Activated B cell treated with CpG ODN at 0.5 μM for 24 hours (primary cell): ENCODE measurements at regions not wholly inside any gene's neighbourhood (a gene's known extent, or its start where the extent isn't known, plus 50 kb on each side); places are given as distances from the start of the nearest gene placed in this dataset.

Source experiments
- ATAC-seq: fragments of 200-7000 bp; cut with Tn5 transposase; one replicate; pipeline ENCODE4 v1.10.0; 2021; ENCODE audit warnings: low read depth, mild to moderate bottlenecking, moderate library complexity
- CTCF ChIA-PET: fragments of 350-600 bp; sonication (Branson Sonifier 250); formaldehyde crosslinking; loops from one replicate; lab custom pipeline; 2021; ENCODE audit warnings: antibody characterized with exemption; lab: Charles Lee
- POLR2A ChIA-PET: fragments of 350-600 bp; sonication (Branson Sonifier 250); formaldehyde crosslinking; loops from one replicate; lab custom pipeline; 2021; ENCODE audit warnings: antibody characterized with exemption; lab: Charles Lee
- DNase-seq: peaks from one replicate; pipeline ENCODE4 v3.0.0; 2022
- H3K27ac Mint-ChIP-seq: one replicate; pipeline ENCODE4 v1.8.0; 2020; ENCODE audit warnings: mixed read lengths
- H3K27me3 Mint-ChIP-seq: one replicate; pipeline ENCODE4 v1.8.0; 2021; ENCODE audit warnings: mixed read lengths
- H3K36me3 Mint-ChIP-seq: one replicate; pipeline ENCODE4 v1.8.0; 2021; ENCODE audit warnings: low read depth, mixed read lengths
- H3K4me1 Mint-ChIP-seq: one replicate; pipeline ENCODE4 v1.8.0; 2021; ENCODE audit warnings: mixed read lengths
- H3K4me3 Mint-ChIP-seq: one replicate; pipeline ENCODE4 v1.8.0; 2020; ENCODE audit warnings: mild to moderate bottlenecking, mixed read lengths
- H3K9me3 Mint-ChIP-seq: one replicate; pipeline ENCODE4 v1.8.0; 2020; ENCODE audit warnings: mixed read lengths
- intact Hi-C: fragments of 100-400 bp; cut with micrococcal nuclease; formaldehyde crosslinking; loops from one replicate; pipeline ENCODE4 v1.15.1; 2024
- TF ChIP-seq, protein P1 (sequence below): fragments of 200-600 bp; IDR thresholded peaks from one replicate; pipeline ENCODE4 v1.8.0; 2022; ENCODE audit warnings: antibody characterized with exemption, mild to moderate bottlenecking

DNA sequence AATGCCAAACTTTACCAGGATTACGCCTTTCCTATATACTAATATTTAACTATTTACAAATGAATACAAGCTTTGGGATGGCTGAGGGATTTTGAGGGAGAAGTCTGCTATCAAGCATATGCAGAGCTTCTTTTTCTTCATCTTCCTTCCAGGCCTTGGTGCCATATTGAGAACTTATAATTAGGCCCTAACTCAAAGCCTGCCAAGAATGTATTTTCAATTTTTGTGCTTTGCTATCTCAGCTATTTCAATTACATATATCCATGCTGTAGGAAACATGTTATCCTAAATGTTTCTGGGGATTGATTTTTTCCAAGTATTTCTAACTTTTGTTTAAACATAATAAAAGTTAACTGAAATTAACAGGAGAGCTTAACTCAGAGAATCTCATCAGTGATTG is 425.0 kb upstream of the GRM7 start:
- TF ChIP-seq, protein P1, sequence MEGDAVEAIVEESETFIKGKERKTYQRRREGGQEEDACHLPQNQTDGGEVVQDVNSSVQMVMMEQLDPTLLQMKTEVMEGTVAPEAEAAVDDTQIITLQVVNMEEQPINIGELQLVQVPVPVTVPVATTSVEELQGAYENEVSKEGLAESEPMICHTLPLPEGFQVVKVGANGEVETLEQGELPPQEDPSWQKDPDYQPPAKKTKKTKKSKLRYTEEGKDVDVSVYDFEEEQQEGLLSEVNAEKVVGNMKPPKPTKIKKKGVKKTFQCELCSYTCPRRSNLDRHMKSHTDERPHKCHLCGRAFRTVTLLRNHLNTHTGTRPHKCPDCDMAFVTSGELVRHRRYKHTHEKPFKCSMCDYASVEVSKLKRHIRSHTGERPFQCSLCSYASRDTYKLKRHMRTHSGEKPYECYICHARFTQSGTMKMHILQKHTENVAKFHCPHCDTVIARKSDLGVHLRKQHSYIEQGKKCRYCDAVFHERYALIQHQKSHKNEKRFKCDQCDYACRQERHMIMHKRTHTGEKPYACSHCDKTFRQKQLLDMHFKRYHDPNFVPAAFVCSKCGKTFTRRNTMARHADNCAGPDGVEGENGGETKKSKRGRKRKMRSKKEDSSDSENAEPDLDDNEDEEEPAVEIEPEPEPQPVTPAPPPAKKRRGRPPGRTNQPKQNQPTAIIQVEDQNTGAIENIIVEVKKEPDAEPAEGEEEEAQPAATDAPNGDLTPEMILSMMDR = no peak
- ChIA-PET POLR2A (no interaction called here), CTCF (no interaction called here)
- Mint-ChIP-seq H3K27me3 (no peaks in the 10 kb centered on the region), H3K4me3 (no peak overlapping the region), H3K9me3 (no peaks in the 10 kb centered on the region), H3K27ac (no peak overlapping the region), H3K4me1 (no peaks in the 10 kb centered on the region), H3K36me3 (no peaks in the 10 kb centered on the region)
- ATAC-seq (no peak), DNase-seq (no peak)
- intact Hi-C loops = no loop called here

DNA sequence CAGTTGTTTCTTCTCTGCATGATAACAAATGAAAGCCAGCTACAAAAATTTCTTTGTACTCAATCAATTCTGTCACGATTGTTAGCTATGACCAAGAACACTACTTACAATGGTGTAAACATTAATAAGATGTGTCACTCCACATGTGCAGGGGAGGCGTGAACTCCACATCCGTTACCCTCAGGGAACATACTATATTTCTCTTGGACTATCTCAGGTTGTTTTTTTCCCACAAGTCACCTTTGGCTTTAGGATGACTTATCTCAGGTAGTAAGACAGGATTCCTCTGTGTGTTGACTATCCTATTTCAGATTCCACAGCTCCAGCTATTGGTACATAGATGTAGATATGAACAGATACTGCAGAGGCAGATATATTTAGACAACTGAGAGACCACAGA is 423.3 kb upstream of the GRM7 start:
- no peaks in the 10 kb centered on the region for H3K27me3 Mint-ChIP-seq
- CTCF ChIA-PET = no interaction called here
- no peaks in the 10 kb centered on the region for H3K9me3 Mint-ChIP-seq
- ATAC-seq (no peak), DNase-seq (no peak)
- no peak overlapping the region for H3K27ac Mint-ChIP-seq
- H3K4me1 Mint-ChIP-seq = no peaks in the 10 kb centered on the region
- TF ChIP-seq, protein P1 = no peak
- POLR2A ChIA-PET = no interaction called here
- intact Hi-C loops = no loop called here
- no peak overlapping the region for H3K4me3 Mint-ChIP-seq
- H3K36me3 Mint-ChIP-seq = no peaks in the 10 kb centered on the region

DNA sequence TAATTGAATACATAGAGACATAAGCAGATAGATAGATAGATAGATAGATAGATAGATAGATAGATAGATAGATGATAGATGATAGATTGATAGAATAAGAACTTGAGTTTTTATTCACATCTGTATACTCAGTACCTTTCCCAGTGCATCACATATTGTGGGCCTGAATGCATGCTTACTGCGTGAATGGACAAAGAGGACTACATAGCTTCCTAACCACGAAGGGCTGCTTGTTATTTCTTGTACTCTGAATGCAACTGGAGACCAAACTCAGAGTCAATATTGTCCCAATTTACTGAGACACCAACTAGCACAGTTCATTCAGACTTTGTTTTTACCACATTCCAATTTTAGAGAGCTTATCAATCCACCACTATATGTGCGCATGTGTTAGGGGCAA is 422.9 kb upstream of the GRM7 start:
- TF ChIP-seq, protein P1 = no peak
- Mint-ChIP-seq H3K9me3 (no peaks in the 10 kb centered on the region), H3K27ac (no peak overlapping the region), H3K4me3 (no peak overlapping the region), H3K4me1 (no peaks in the 10 kb centered on the region), H3K36me3 (no peaks in the 10 kb centered on the region), H3K27me3 (no peaks in the 10 kb centered on the region)
- ATAC-seq (no peak), DNase-seq (no peak)
- POLR2A ChIA-PET = no interaction called here
- intact Hi-C loops = no loop called here
- CTCF ChIA-PET = no interaction called here

DNA sequence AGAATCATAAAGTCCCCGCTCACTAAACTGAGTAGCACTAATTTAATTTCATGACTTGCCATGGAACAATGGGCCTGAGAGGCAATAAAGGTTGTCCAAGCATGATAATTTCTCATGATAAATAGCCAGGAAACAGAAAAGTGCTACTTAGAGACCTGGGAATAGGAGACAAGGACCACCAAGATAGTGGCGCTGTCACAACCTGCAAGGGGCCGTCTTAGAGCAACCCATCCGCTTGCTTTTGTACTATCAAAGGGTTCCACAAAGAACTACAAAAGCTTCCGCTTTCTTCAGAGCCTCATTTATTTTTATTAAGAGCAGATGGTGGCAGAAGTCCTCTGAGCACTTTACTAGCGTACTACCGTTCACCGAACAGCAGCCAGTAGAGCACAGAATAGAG is 421.7 kb upstream of the GRM7 start:
- DNase-seq (no peak), ATAC-seq (no peak)
- intact Hi-C loops = no loop called here
- Mint-ChIP-seq H3K36me3 (no peaks in the 10 kb centered on the region), H3K27me3 (no peaks in the 10 kb centered on the region), H3K9me3 (no peaks in the 10 kb centered on the region), H3K4me3 (no peak overlapping the region), H3K4me1 (no peaks in the 10 kb centered on the region), H3K27ac (no peak overlapping the region)
- CTCF ChIA-PET = no interaction called here
- TF ChIP-seq, protein P1 = no peak
- POLR2A ChIA-PET = no interaction called here

DNA sequence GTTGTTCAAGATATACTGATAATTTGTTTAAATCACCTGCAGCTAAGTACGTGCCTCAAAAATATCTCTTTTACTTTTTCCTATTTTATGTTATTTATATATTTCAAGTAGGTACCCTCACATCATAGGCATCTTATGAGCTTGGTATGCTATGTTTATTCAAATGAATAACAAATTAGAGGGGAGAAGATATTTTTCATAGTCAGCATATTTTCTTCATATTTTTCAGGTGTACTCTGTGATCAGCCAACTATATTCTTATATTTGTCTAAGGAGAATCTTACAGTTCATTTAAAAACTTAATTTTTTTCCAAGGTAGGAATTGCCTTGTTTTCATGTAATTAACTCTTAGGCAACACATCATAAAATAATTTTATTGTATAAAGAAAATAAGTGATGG is 421.1 kb upstream of the GRM7 start:
- ATAC-seq (no peak), DNase-seq (no peak)
- Mint-ChIP-seq H3K36me3 (no peaks in the 10 kb centered on the region), H3K4me1 (no peaks in the 10 kb centered on the region), H3K9me3 (no peaks in the 10 kb centered on the region), H3K27ac (no peak overlapping the region), H3K4me3 (no peak overlapping the region), H3K27me3 (no peaks in the 10 kb centered on the region)
- TF ChIP-seq, protein P1 = no peak
- intact Hi-C loops = no loop called here
- ChIA-PET POLR2A (no interaction called here), CTCF (no interaction called here)
